IgD-negative memory B cell (primary cell): ENCODE measurements at regions not wholly inside any gene's neighbourhood (a gene's known extent, or its start where the extent isn't known, plus 50 kb on each side); places are given as distances from the start of the nearest gene placed in this dataset.
A peak's percentile ranks its signal among the peaks of the same experiment; 100 is the strongest.

Source experiments
- H3K27ac Mint-ChIP-seq, 3 donors: one replicate each; pipeline ENCODE4 v1.8.0; 2020 to 2022; ENCODE audit warnings: mild to moderate bottlenecking in 3 of 3, mixed read lengths in 3 of 3, moderate library complexity in 1 of 3
- H3K27me3 Mint-ChIP-seq: one replicate; pipeline ENCODE4 v1.8.0; 2021; ENCODE audit warnings: mixed read lengths
- H3K36me3 Mint-ChIP-seq: one replicate; pipeline ENCODE4 v1.8.0; 2020; ENCODE audit warnings: mild to moderate bottlenecking, mixed read lengths
- H3K4me1 Mint-ChIP-seq, 3 donors: one replicate each; pipeline ENCODE4 v1.8.0; 2020 to 2022; ENCODE audit warnings: mixed read lengths in 3 of 3, mild to moderate bottlenecking in 1 of 3
- H3K4me3 Mint-ChIP-seq, 4 donors: one replicate each; pipeline ENCODE4 v1.8.0; 2020 to 2022; ENCODE audit warnings: mild to moderate bottlenecking in 4 of 4, mixed read lengths in 4 of 4, moderate library complexity in 3 of 4
- H3K9me3 Mint-ChIP-seq, 3 donors: one replicate each; pipeline ENCODE4 v1.8.0; 2020 to 2021; ENCODE audit warnings: mixed read lengths in 3 of 3, mild to moderate bottlenecking in 1 of 3

DNA sequence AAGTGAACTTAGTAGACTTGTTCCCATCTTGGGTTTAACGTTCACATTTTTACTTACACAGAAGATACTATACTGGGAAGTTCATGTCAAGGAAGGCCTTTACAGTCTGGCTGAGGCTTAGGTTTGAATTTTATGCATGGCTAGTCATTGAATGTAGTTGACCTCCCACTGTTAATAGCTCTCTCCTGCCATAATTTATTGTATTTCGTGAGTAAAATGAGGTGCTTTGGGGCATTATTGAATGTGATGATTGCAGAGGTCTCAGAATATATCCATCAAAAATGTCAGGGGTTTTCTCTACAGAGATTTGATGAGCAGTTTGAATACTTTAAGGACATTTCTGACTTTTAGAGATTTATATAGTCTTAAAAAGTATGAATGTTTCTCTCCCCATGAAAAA, 356.6 kb upstream of the GRM7 start:
- no peak overlapping the region for H3K27ac Mint-ChIP-seq

GRCh38 chr3:6504834-6505233, 356.1 kb upstream of the GRM7 start:
- peaks cover 0 to 4% (median 2%) of the 10 kb centered on the region in 3 donors for H3K9me3 Mint-ChIP-seq
- no peaks in the 10 kb centered on the region for H3K27me3 Mint-ChIP-seq
- peaks cover 0 to 2% (median 0%) of the 10 kb centered on the region in 3 donors for H3K4me1 Mint-ChIP-seq
- no peak overlapping the region for H3K4me3 Mint-ChIP-seq
- no peaks in the 10 kb centered on the region for H3K36me3 Mint-ChIP-seq
- H3K27ac Mint-ChIP-seq, result no peak overlapping the region

More for the DNA sequence above, 356.6 kb upstream of the GRM7 start:
- H3K4me3 Mint-ChIP-seq, result no peak overlapping the region
- no peaks in the 10 kb centered on the region for H3K36me3 Mint-ChIP-seq
- H3K4me1 Mint-ChIP-seq, result peaks cover 0 to 2% (median 0%) of the 10 kb centered on the region in 3 donors
- H3K9me3 Mint-ChIP-seq, result peaks cover 0 to 7% (median 2%) of the 10 kb centered on the region in 3 donors
- H3K27me3 Mint-ChIP-seq, result no peaks in the 10 kb centered on the region

GRCh38 chr3:6508410-6508759, 352.5 kb upstream of the GRM7 start:
- Mint-ChIP-seq H3K9me3 (peaks cover 0 to 4% (median 2%) of the 10 kb centered on the region in 3 donors), H3K4me1 (peaks cover 0 to 2% (median 0%) of the 10 kb centered on the region in 3 donors), H3K36me3 (no peaks in the 10 kb centered on the region), H3K27ac (no peak overlapping the region), H3K4me3 (no peak overlapping the region), H3K27me3 (no peaks in the 10 kb centered on the region)

- H3K36me3 Mint-ChIP-seq, result no peaks in the 10 kb centered on the region
- peaks cover 0 to 4% (median 0%) of the 10 kb centered on the region in 3 donors for H3K9me3 Mint-ChIP-seq
- no peak overlapping the region for H3K4me3 Mint-ChIP-seq
- H3K27me3 Mint-ChIP-seq, result no peaks in the 10 kb centered on the region
- no peaks in the 10 kb centered on the region for H3K4me1 Mint-ChIP-seq
- H3K27ac Mint-ChIP-seq, result no peak overlapping the region
Observed at GRCh38 chr3:6509576-6509975, 351.3 kb upstream of the GRM7 start.

DNA sequence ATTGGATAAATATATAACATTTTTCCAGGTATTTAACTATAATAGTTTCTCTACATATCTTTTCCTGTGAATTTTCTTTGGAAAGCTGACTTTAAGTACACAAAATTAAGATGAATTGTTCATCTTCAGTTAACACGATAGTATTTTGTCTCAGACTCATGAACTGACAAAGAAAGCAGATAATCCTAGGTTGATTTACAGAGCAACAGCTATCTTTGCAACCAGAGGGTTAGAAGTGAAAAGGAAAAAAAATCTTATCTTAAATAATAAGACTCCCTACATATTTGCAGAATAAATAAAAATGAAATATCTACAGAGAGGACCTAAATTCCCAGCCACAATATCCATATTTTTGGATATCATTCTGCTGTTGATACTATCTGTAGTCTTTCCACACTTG, 350.2 kb upstream of the GRM7 start:
- Mint-ChIP-seq H3K27ac (no peak overlapping the region), H3K4me3 (no peak overlapping the region), H3K9me3 (no peaks in the 10 kb centered on the region), H3K36me3 (no peaks in the 10 kb centered on the region), H3K27me3 (no peaks in the 10 kb centered on the region), H3K4me1 (no peaks in the 10 kb centered on the region)

GRCh38 chr3:6512172-6512800, 348.6 kb upstream of the GRM7 start:
- Mint-ChIP-seq H3K27me3 (no peaks in the 10 kb centered on the region), H3K27ac (no peak overlapping the region), H3K36me3 (no peaks in the 10 kb centered on the region), H3K9me3 (no peaks in the 10 kb centered on the region), H3K4me3 (no peak overlapping the region), H3K4me1 (no peaks in the 10 kb centered on the region)

- Mint-ChIP-seq H3K9me3 (peaks cover 0 to 3% (median 0%) of the 10 kb centered on the region in 3 donors), H3K36me3 (no peaks in the 10 kb centered on the region), H3K4me1 (no peaks in the 10 kb centered on the region), H3K27me3 (no peaks in the 10 kb centered on the region), H3K4me3 (no peak overlapping the region), H3K27ac (no peak overlapping the region)
Observed at GRCh38 chr3:6516143-6516542, 344.8 kb upstream of the GRM7 start.

DNA sequence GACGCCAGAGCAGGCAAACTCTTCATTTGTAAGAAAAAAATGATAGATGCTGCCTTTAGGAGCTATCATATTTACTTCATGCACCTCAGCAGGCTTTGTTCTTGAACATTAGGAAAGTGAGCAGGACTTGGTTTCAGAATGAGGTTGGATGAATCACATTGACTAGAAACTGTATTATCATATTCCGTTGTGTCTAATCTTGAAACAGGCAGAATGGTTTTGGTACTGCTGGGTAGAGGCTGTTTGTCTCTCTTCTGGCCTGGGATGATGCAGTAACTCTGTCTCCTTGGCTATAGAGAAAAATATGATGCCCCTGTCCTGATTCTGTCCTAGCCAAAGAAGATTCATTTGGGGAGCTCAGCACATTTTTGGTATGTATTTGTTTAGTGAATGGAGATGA, 344.2 kb upstream of the GRM7 start:
- no peaks in the 10 kb centered on the region for H3K27me3 Mint-ChIP-seq
- no peaks in the 10 kb centered on the region for H3K36me3 Mint-ChIP-seq
- no peak overlapping the region for H3K27ac Mint-ChIP-seq
- H3K4me1 Mint-ChIP-seq, result no peaks in the 10 kb centered on the region
- H3K4me3 Mint-ChIP-seq, result no peak overlapping the region
- peaks cover 0 to 3% (median 0%) of the 10 kb centered on the region in 3 donors for H3K9me3 Mint-ChIP-seq

GRCh38 chr3:6518709-6519345, 342.1 kb upstream of the GRM7 start:
- Mint-ChIP-seq H3K4me3 (no peak overlapping the region), H3K27me3 (no peaks in the 10 kb centered on the region), H3K36me3 (no peaks in the 10 kb centered on the region), H3K27ac (no peak overlapping the region), H3K4me1 (no peaks in the 10 kb centered on the region), H3K9me3 (peaks cover 0 to 3% (median 0%) of the 10 kb centered on the region in 3 donors)

GRCh38 chr3:6521369-6522113, 339.4 kb upstream of the GRM7 start:
- Mint-ChIP-seq H3K4me1 (no peaks in the 10 kb centered on the region), H3K4me3 (no peak overlapping the region), H3K9me3 (peaks cover 0 to 3% (median 0%) of the 10 kb centered on the region in 3 donors), H3K27me3 (no peaks in the 10 kb centered on the region), H3K27ac (no peak overlapping the region), H3K36me3 (no peaks in the 10 kb centered on the region)

GRCh38 chr3:6522191-6522590, 338.7 kb upstream of the GRM7 start:
- H3K27ac Mint-ChIP-seq, result no peak overlapping the region
- H3K9me3 Mint-ChIP-seq, result peaks cover 0 to 3% (median 0%) of the 10 kb centered on the region in 3 donors
- H3K4me3 Mint-ChIP-seq, result no peak overlapping the region
- H3K36me3 Mint-ChIP-seq, result no peaks in the 10 kb centered on the region
- H3K4me1 Mint-ChIP-seq, result no peaks in the 10 kb centered on the region
- H3K27me3 Mint-ChIP-seq, result no peaks in the 10 kb centered on the region

DNA sequence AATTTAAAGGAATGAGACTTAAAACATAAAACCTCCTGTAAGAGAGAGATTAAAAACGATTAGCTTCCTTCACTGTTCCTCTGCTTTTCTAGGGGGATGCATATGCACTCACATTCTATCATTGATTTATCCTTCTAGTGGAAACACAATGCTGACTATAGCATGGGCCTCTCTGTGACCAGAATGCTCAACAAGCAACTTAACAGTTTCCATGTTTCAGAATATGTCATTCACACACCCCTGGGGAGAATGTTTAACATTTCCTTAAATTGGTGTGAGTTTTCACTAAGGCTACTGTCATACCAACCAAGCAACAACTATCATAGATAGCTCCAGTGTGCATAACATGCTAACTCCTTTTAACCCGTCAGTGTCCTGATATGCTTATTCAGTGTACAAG, 337.9 kb upstream of the GRM7 start:
- H3K4me3 Mint-ChIP-seq, result no peak overlapping the region
- no peaks in the 10 kb centered on the region for H3K27me3 Mint-ChIP-seq
- H3K4me1 Mint-ChIP-seq, result no peaks in the 10 kb centered on the region
- H3K36me3 Mint-ChIP-seq, result no peaks in the 10 kb centered on the region
- no peak overlapping the region for H3K27ac Mint-ChIP-seq
- H3K9me3 Mint-ChIP-seq, result peaks cover 0 to 3% (median 0%) of the 10 kb centered on the region in 3 donors

- H3K36me3 Mint-ChIP-seq, result no peaks in the 10 kb centered on the region
- H3K4me1 Mint-ChIP-seq, result no peaks in the 10 kb centered on the region
- no peaks in the 10 kb centered on the region for H3K27me3 Mint-ChIP-seq
- H3K9me3 Mint-ChIP-seq, result no peaks in the 10 kb centered on the region
- no peak overlapping the region for H3K4me3 Mint-ChIP-seq
- H3K27ac Mint-ChIP-seq, result no peak overlapping the region
Observed at GRCh38 chr3:6524479-6524878, 336.4 kb upstream of the GRM7 start.

DNA sequence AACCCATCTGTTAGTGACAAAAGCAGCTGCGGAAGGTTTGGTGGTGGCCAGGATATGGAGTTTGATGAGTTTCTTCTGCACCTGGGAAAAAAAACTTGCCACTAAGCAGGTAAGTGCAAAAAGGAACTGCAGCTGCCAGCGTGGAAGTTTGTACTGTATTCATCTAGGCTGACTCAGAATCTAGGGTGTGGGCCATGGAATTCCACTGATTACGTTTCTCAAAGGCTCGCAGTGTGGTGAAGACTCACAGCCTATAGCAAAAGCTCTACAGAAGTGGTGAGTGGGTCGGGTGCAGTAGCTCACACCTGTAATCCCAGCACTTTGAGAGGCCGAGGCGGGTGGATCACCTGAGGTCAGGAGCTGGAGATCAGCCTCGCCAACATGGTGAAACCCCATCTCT, 334.6 kb upstream of the GRM7 start:
- Mint-ChIP-seq H3K9me3 (no peaks in the 10 kb centered on the region), H3K27me3 (no peaks in the 10 kb centered on the region), H3K4me1 (no peaks in the 10 kb centered on the region), H3K36me3 (no peaks in the 10 kb centered on the region), H3K4me3 (no peak overlapping the region), H3K27ac (peak overlapping the region in 1 of 3 donors; percentile 78)

- H3K9me3 Mint-ChIP-seq, result no peaks in the 10 kb centered on the region
- H3K27me3 Mint-ChIP-seq, result no peaks in the 10 kb centered on the region
- H3K36me3 Mint-ChIP-seq, result no peaks in the 10 kb centered on the region
- peak overlapping the region in 1 of 3 donors; percentile 78 for H3K27ac Mint-ChIP-seq
- H3K4me1 Mint-ChIP-seq, result no peaks in the 10 kb centered on the region
- H3K4me3 Mint-ChIP-seq, result no peak overlapping the region
Observed at GRCh38 chr3:6526861-6527260, 334.1 kb upstream of the GRM7 start.

DNA sequence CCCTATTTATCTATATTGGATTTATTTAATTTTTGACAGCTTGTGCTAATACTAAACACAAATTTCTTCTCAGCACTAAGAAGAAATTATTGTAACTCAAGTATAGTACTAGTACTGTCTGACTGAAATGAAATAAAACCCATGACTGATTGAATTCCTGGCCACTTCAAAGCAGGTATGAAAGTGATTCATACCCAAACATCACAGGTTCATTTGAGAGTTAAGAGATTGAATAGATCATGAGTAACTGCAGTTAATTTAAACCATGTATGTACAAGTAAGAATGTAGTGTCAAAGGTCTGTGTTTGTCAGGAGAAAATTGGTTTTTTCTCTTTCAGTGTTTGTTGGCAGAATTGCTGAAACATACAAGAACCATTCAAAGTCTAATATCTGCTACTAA, 332.0 kb upstream of the GRM7 start:
- Mint-ChIP-seq H3K36me3 (no peaks in the 10 kb centered on the region), H3K27me3 (no peaks in the 10 kb centered on the region), H3K9me3 (no peaks in the 10 kb centered on the region), H3K4me3 (no peak overlapping the region), H3K4me1 (no peaks in the 10 kb centered on the region), H3K27ac (no peak overlapping the region)
